Ovary (tissue), 7 donors: ENCODE measurements at regions not wholly inside any gene's neighbourhood (a gene's known extent, or its start where the extent isn't known, plus 50 kb on each side); places are given as distances from the start of the nearest gene placed in this dataset.

Source experiments
- DNase-seq, 5 donors: peaks; one replicate each; pipeline ENCODE4 v3.0.0-alpha.2; 2019 to 2020
- H3K27ac ChIP-seq, 2 donors: fragments of 200-600 bp; one replicate each; pipeline versions ENCODE4 v1.5.1 to v1.8.0; 2019 to 2022
- H3K27me3 ChIP-seq: fragments of 200-600 bp; one replicate; pipeline ENCODE4 v1.8.0; 2022
- H3K36me3 ChIP-seq: fragments of 200-600 bp; sonication (generic); one replicate; pipeline ENCODE4 v1.5.1; 2019
- H3K4me1 ChIP-seq: one replicate; pipeline ENCODE4 v1.8.1; 2013; ENCODE audit warnings: mild to moderate bottlenecking, moderate library complexity; ENCODE audit not compliant: insufficient read depth
- H3K4me3 ChIP-seq: fragments of 200-600 bp; sonication (generic); one replicate; pipeline ENCODE4 v1.5.1; 2017
- H3K9me3 ChIP-seq, 2 donors: fragments of 200-600 bp in 1 of 2; sonication (generic) in 1 of 2; one replicate each; pipeline versions ENCODE4 v1.5.1 to v1.8.1; 2013 to 2019; ENCODE audit warnings: mild to moderate bottlenecking in 1 of 2, moderate library complexity in 1 of 2
- EP300 ChIP-seq: sonication (generic); formaldehyde crosslinking; IDR thresholded peaks from one replicate; pipeline ENCODE4 v1.6.1; 2017; ENCODE audit warnings: antibody characterized with exemption
- POLR2A ChIP-seq: fragments of 450-650 bp; IDR thresholded peaks from one replicate; pipeline ENCODE4 v1.6.1; 2017; ENCODE audit warnings: antibody characterized with exemption, mild to moderate bottlenecking, moderate library complexity
- WGBS, 3 donors: extraction: QIAGEN DNeasy Blood & Tissue Kit in 1 of 3; methylation state at CpG; one replicate each; pipeline versions ENCODE4 v1.1.5 to v1.1.7; 2013 to 2017; 5-methylcytosine and 5-hydroxymethylcytosine counted together
- intact Hi-C, 4 donors: fragments of 100-400 bp; cut with DNase I; formaldehyde crosslinking; loops; one replicate each; pipeline versions ENCODE4 v1.11.0 to v1.15.1; 2022 to 2023
- TF ChIP-seq, protein P1 (sequence below), 3 donors: fragments of 450-650 bp in 2 of 3; fragments of 200-600 bp in 1 of 3; IDR thresholded peaks; one replicate each; pipeline versions ENCODE4 v1.5.1 to v1.8.0; 2016 to 2022; ENCODE audit warnings: antibody characterized with exemption in 3 of 3, mild to moderate bottlenecking in 1 of 3
- donor health status: DM: no; HTN: no; CAD: no; lungs with moderate emphysema.
- donor health status: DM: no; HTN: no; CAD: no.
- donor health status: Bipolar disorder and iron deficiency.
- donor health status: DM: no; HTN: no; CAD: no.
- donor health status: DM: yes; HTN: yes; CAD: no.

DNA sequence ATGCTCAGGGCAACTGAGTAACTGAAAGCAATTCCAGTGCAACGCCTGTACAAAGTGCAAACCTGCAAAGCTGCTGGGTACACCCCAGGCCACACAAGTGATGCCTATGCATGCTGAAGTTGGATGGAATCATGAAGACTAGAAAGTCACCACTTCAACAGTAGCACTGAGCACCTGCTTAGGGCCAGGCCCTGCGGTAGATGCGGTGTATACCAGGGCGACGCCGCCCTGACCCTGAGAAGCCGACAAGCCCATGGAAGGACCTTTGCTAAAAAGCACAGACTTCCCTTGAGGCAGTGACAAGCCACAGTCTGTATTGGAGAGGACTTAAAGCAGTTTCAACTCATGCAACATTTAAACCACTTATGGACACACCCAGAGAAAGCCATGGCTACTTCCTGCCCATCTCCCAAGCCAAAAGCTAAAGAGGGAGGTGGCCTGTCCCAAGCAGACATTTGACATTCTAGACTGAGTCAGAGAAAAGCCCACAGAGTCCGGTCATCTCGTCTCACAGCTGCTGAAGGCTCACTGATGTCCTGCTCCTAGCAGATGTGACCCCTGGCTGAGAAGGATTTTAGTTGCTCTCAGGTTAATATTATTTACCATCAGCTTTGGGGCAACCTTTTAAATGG, 843.9 kb upstream of the TMEM132C start:
- TF ChIP-seq EP300 (no peak), POLR2A (no peak)
- TF ChIP-seq, protein P1, sequence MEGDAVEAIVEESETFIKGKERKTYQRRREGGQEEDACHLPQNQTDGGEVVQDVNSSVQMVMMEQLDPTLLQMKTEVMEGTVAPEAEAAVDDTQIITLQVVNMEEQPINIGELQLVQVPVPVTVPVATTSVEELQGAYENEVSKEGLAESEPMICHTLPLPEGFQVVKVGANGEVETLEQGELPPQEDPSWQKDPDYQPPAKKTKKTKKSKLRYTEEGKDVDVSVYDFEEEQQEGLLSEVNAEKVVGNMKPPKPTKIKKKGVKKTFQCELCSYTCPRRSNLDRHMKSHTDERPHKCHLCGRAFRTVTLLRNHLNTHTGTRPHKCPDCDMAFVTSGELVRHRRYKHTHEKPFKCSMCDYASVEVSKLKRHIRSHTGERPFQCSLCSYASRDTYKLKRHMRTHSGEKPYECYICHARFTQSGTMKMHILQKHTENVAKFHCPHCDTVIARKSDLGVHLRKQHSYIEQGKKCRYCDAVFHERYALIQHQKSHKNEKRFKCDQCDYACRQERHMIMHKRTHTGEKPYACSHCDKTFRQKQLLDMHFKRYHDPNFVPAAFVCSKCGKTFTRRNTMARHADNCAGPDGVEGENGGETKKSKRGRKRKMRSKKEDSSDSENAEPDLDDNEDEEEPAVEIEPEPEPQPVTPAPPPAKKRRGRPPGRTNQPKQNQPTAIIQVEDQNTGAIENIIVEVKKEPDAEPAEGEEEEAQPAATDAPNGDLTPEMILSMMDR (IDR thresholded peaks at IDR 0.05), result no peak
- no peaks in the 10 kb centered on the region for H3K9me3 ChIP-seq
- WGBS, 3 donors, result 85 to 90% (median 90%) methylated on average over 9 of the region's 9 CpGs
- no peaks in the 10 kb centered on the region for H3K27me3 ChIP-seq
- no peak overlapping the region for H3K4me3 ChIP-seq
- H3K27ac ChIP-seq, result no peak overlapping the region
- no peaks in the 10 kb centered on the region for H3K36me3 ChIP-seq
- H3K4me1 ChIP-seq, result no peaks in the 10 kb centered on the region
- intact Hi-C loops, result no loop called here
- DNase-seq, result no peak

DNA sequence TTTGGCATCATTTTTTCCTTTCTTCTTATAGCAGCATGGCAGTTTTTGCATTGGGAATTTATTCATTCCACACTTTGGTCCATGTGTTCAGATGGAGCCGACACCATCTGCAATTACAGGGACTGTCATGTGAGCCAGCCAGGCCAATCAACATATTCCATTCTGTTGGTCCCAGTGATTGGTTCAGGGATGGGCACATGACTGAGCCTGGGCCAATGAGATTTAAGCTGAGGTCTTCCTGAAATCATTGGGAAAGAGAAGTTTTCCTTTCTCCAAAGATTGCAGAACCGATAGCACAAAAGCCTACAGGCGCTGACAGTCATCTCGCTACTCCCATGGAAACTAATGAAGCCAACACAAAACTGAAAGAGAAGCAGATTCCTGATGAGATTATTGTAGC, 841.5 kb upstream of the TMEM132C start:
- H3K4me3 ChIP-seq, result no peak overlapping the region
- H3K4me1 ChIP-seq, result no peaks in the 10 kb centered on the region
- H3K9me3 ChIP-seq, result no peaks in the 10 kb centered on the region
- no peaks in the 10 kb centered on the region for H3K36me3 ChIP-seq
- no peak overlapping the region for H3K27ac ChIP-seq
- TF ChIP-seq, protein P1 (IDR thresholded peaks at IDR 0.05), result no peak
- TF ChIP-seq POLR2A (no peak), EP300 (no peak)
- 88 to 99% (median 89%) methylated on average over 4 of the region's 4 CpGs for WGBS, 3 donors
- DNase-seq, result no peak
- no peaks in the 10 kb centered on the region for H3K27me3 ChIP-seq
- intact Hi-C loops, result no loop called here

DNA sequence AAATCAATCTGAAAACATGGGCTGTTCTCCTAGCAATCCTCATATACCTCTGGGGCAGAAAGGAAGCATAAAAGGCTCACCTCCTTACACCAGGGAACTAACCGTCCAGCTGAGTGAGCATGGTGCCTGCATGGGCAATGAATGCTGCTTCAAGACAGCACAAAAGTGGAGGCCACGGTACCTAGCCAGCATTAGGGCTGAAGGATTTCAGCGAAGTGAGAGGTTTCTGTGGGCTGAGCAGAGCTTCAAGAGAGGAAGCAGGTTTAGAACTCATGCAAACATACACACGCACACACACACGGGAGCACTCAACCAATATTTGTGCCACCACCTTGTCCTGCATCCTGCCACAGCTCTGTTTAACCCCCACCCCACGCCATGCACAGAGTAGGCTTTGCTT, 838.5 kb upstream of the TMEM132C start:
- H3K4me3 ChIP-seq, result no peak overlapping the region
- no peak for DNase-seq

DNA sequence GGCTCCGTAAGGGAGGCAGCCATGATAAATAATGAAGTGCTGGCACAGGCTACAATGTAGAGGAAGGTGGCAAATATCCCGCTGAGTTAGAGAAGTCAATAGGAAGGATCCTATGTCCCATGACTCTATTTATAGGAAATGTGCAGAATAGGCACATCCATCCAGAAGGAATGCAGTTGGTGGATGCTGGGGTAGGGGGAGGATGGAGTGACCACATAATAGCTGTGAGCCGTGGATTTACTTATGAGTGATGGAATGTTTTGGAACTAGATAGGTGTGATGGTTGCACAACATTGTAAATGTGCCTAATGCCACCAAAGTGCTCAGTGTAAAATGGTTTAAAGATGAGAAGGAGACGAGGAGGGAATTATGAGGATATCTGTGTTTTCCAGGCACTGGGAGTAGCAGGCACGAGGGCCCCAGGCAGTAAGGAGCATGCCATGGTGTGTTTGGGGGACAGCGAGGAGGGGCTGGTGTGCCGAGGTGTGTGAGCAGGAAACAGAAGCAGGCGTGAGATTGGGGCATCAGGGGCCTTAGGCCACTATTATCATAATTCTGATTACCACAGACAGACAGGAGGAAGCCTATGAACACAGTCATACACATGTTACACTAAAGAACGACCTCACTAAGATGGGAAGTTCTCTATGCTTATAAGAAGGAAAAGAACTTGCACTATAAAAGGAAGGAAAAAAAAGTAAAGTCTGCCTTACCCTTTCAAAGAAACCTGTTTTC, 837.3 kb upstream of the TMEM132C start:
- H3K9me3 ChIP-seq, result no peaks in the 10 kb centered on the region
- H3K36me3 ChIP-seq, result no peaks in the 10 kb centered on the region
- no peaks in the 10 kb centered on the region for H3K27me3 ChIP-seq
- TF ChIP-seq EP300 (no peak), POLR2A (no peak)
- TF ChIP-seq, protein P1 (IDR thresholded peaks at IDR 0.05), result no peak
- no peak overlapping the region for H3K4me3 ChIP-seq
- WGBS, 3 donors, result 59 to 70% (median 63%) methylated on average over 9 of the region's 9 CpGs
- H3K27ac ChIP-seq, result no peak overlapping the region
- DNase-seq, result no peak
- no peaks in the 10 kb centered on the region for H3K4me1 ChIP-seq
- intact Hi-C loops, result no loop called here

More for the DNA sequence above, 838.5 kb upstream of the TMEM132C start:
- Histone ChIP-seq H3K27ac (no peak overlapping the region), H3K27me3 (no peaks in the 10 kb centered on the region), H3K36me3 (no peaks in the 10 kb centered on the region), H3K4me1 (no peaks in the 10 kb centered on the region), H3K9me3 (no peaks in the 10 kb centered on the region)
- WGBS, 3 donors, result 77 to 92% (median 85%) methylated on average over 6 of the region's 6 CpGs
- intact Hi-C loops, result no loop called here
- TF ChIP-seq POLR2A (no peak), EP300 (no peak)
- TF ChIP-seq, protein P1 (IDR thresholded peaks at IDR 0.05), result no peak
